ENCODE measurements at regions not wholly inside any gene's neighbourhood (a gene's known extent, or its start where the extent isn't known, plus 50 kb on each side); places are given as distances from the start of the nearest gene placed in this dataset.

DNA sequence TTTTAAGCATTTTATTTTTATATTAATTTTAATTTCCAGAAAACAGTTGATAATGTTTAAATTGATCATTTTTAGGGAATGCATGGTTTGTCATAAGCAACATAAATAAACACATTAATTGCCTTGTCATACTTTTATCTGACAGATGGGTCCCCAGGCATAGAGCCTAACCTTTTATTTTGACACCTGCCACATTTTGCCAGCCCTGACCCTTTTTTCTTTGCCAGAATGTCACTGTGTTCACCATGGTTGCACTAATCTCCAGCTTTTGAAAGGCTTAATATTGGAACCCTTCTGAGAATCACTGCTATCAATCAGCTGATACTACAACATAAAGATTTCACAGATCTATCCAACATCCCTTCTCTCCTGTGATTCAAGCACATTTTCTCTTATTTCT, 56.0 kb upstream of the DPYD start:
- no peak for DNase-seq (ENCODE audit: low spot score)

All from H4 (cell line).